Ishikawa (cell line): ENCODE measurements at regions not wholly inside any gene's neighbourhood (a gene's known extent, or its start where the extent isn't known, plus 50 kb on each side); places are given as distances from the start of the nearest gene placed in this dataset.

Experiments used
- EGR1 ChIP-seq: IDR thresholded peaks from 2 replicates; pipeline ENCODE4 v1.6.1; 2012
- EP300 ChIP-seq: IDR thresholded peaks from 2 replicates; pipeline ENCODE4 v1.6.1; 2012; ENCODE audit warnings: borderline replicate concordance
- FOXM1 ChIP-seq: IDR thresholded peaks from 2 replicates; pipeline ENCODE4 v1.6.1; 2012; ENCODE audit warnings: low read depth, borderline replicate concordance
- MAX ChIP-seq: IDR thresholded peaks from 2 replicates; pipeline ENCODE4 v1.6.1; 2012
- RAD21 ChIP-seq: IDR thresholded peaks from 2 replicates; pipeline ENCODE4 v1.6.1; 2012; ENCODE audit warnings: low read depth
- TAF1 ChIP-seq: IDR thresholded peaks from 2 replicates; pipeline ENCODE4 v1.6.1; 2012; ENCODE audit warnings: low read depth, mild to moderate bottlenecking
- YY1 ChIP-seq: IDR thresholded peaks from 2 replicates; pipeline ENCODE4 v1.6.1; 2012; ENCODE audit warnings: low read depth
- ZBTB7A ChIP-seq: IDR thresholded peaks from 2 replicates; pipeline ENCODE4 v1.6.1; 2012; ENCODE audit warnings: low read depth

DNA sequence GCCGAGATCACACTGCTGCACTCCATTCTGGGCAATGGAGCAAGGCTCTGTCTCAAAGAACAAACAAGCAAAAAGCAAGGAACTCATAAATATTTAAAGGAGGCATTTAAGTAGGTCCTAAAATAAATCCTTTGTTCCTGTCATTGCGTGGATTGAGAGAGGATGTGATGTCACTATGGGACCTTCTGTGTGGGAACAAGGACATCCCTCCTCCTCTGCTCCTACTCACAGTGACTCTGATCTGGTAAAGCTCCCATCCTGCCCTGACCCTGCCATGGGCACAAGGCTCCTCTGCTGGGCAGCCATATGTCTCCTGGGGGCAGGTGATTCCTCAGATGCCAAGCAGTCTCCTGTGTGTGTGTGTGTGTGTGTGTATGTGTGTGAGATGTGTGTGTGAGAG, 74.1 kb upstream of the PRSS58 start:
- no peak for TF ChIP-seq EGR1
- no peak for TF ChIP-seq TAF1
- no peak for TF ChIP-seq ZBTB7A
- no peak for TF ChIP-seq EP300
- TF ChIP-seq FOXM1, result no peak
- TF ChIP-seq RAD21, result no peak
- no peak for TF ChIP-seq MAX
- no peak for TF ChIP-seq YY1
